Thoracic aorta (tissue), 2 donors: ENCODE measurements at regions not wholly inside any gene's neighbourhood (a gene's known extent, or its start where the extent isn't known, plus 50 kb on each side); places are given as distances from the start of the nearest gene placed in this dataset.

Experiments used
- ATAC-seq: fragments of 150-250 bp; one replicate; pipeline ENCODE4 v1.8.0; 2017; ENCODE audit warnings: low read depth; ENCODE audit not compliant: insufficient number of reproducible peaks, low FRiP score
- DNase-seq: peaks from one replicate; pipeline ENCODE4 v3.0.0-alpha.2; 2020; ENCODE audit warnings: low spot score
- H3K27ac ChIP-seq, 2 donors: fragments of 200-600 bp; sonication (generic); 1 replicate in 1 of 2; 2 replicates in 1 of 2; pipeline ENCODE4 v1.5.1; 2016; ENCODE audit warnings: mild to moderate bottlenecking in 2 of 2, moderate library complexity in 2 of 2
- H3K27me3 ChIP-seq: fragments of 200-600 bp; sonication (generic); replicated peaks from 2 replicates; pipeline ENCODE4 v1.6.0; 2016; ENCODE audit warnings: mild to moderate bottlenecking; ENCODE audit not compliant: insufficient read depth
- H3K36me3 ChIP-seq: fragments of 200-600 bp; sonication (generic); one replicate; pipeline ENCODE4 v1.5.1; 2016
- H3K4me1 ChIP-seq, 2 donors: fragments of 200-600 bp; sonication (generic); 1 replicate in 1 of 2; 2 replicates in 1 of 2; pipeline versions ENCODE4 v1.5.1 to v1.6.0; 2016; ENCODE audit warnings: low read depth in 2 of 2, mild to moderate bottlenecking in 1 of 2; ENCODE audit not compliant: control insufficient read depth in 1 of 2
- H3K4me3 ChIP-seq: fragments of 200-600 bp; sonication (generic); 2 replicates; pipeline ENCODE4 v1.5.1; 2016; ENCODE audit warnings: mild to moderate bottlenecking
- H3K9me3 ChIP-seq: fragments of 200-600 bp; sonication (generic); 2 replicates; pipeline ENCODE4 v1.5.1; 2016
- TF ChIP-seq, protein P1 (sequence below): fragments of 200-600 bp; sonication (generic); IDR thresholded peaks from one replicate; pipeline ENCODE4 v1.5.1; 2019; ENCODE audit warnings: antibody characterized with exemption

DNA sequence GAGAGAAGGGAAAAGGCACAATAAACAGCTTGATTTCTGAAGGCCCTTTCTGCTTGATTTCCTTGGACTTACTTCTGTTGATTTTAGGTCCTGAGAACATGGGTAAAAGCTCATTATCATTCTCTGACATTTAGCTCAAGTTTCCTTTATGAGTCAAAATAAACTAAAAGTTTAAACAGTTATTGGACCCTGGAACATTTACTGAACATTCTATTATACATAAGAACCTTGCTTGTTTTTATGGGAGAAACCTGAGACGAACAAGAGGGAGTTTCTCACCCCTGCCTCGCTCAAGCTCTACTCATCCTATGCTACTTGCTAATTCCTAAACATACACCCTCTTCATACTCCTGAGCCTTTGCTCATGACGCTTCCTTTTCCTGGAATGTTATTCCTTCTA, 538.3 kb upstream of the PKN2 start:
- DNase-seq (no peak), ATAC-seq (no peak)
- no peaks in the 10 kb centered on the region for H3K4me1 ChIP-seq
- TF ChIP-seq, protein P1, sequence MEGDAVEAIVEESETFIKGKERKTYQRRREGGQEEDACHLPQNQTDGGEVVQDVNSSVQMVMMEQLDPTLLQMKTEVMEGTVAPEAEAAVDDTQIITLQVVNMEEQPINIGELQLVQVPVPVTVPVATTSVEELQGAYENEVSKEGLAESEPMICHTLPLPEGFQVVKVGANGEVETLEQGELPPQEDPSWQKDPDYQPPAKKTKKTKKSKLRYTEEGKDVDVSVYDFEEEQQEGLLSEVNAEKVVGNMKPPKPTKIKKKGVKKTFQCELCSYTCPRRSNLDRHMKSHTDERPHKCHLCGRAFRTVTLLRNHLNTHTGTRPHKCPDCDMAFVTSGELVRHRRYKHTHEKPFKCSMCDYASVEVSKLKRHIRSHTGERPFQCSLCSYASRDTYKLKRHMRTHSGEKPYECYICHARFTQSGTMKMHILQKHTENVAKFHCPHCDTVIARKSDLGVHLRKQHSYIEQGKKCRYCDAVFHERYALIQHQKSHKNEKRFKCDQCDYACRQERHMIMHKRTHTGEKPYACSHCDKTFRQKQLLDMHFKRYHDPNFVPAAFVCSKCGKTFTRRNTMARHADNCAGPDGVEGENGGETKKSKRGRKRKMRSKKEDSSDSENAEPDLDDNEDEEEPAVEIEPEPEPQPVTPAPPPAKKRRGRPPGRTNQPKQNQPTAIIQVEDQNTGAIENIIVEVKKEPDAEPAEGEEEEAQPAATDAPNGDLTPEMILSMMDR = no peak
- no peaks in the 10 kb centered on the region for H3K36me3 ChIP-seq
- H3K27me3 ChIP-seq = no peaks in the 10 kb centered on the region
- H3K4me3 ChIP-seq = no peak overlapping the region
- H3K9me3 ChIP-seq = no peaks in the 10 kb centered on the region
- no peak overlapping the region for H3K27ac ChIP-seq

GRCh38 chr1:88149686-88150085, 534.4 kb upstream of the PKN2 start:
- ATAC-seq = no peak
- no peaks in the 10 kb centered on the region for H3K27me3 ChIP-seq

DNA sequence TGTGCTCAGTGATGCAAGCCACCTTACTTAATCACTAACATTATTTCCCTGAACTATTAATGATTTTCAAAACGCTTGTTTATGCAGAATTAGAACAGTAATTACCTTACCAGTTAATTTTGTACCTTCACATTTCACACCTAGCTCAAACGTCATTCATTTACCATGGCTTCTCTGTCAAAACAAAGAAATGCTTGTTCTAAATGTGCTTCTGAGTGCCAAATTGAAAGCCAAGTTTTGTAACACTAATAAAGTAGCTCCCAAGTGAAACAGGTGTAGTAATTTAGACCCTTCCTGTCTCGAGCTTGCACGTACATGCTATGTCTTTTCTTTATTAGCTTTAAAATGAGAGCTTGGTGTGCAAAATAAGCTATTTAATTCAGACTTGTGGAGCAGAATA, 533.7 kb upstream of the PKN2 start:
- no peak for ATAC-seq
- no peaks in the 10 kb centered on the region for H3K36me3 ChIP-seq
- no peak overlapping the region for H3K27ac ChIP-seq
- no peak for DNase-seq
- H3K27me3 ChIP-seq = no peaks in the 10 kb centered on the region
- H3K4me1 ChIP-seq = no peaks in the 10 kb centered on the region
- TF ChIP-seq, protein P1 = no peak
- H3K4me3 ChIP-seq = no peak overlapping the region
- H3K9me3 ChIP-seq = no peaks in the 10 kb centered on the region

More at GRCh38 chr1:88149686-88150085, 534.4 kb upstream of the PKN2 start:
- TF ChIP-seq, protein P1 = no peak
- Histone ChIP-seq H3K4me3 (no peak overlapping the region), H3K27ac (no peak overlapping the region), H3K36me3 (no peaks in the 10 kb centered on the region), H3K4me1 (no peaks in the 10 kb centered on the region), H3K9me3 (no peaks in the 10 kb centered on the region)
- DNase-seq = no peak

- no peak for ATAC-seq
- TF ChIP-seq, protein P1 = no peak
- Histone ChIP-seq H3K27ac (no peak overlapping the region), H3K9me3 (no peaks in the 10 kb centered on the region), H3K27me3 (no peaks in the 10 kb centered on the region), H3K4me3 (no peak overlapping the region), H3K4me1 (no peaks in the 10 kb centered on the region), H3K36me3 (no peaks in the 10 kb centered on the region)
- no peak for DNase-seq
Measured at GRCh38 chr1:88163187-88163586, 520.9 kb upstream of the PKN2 start.

DNA sequence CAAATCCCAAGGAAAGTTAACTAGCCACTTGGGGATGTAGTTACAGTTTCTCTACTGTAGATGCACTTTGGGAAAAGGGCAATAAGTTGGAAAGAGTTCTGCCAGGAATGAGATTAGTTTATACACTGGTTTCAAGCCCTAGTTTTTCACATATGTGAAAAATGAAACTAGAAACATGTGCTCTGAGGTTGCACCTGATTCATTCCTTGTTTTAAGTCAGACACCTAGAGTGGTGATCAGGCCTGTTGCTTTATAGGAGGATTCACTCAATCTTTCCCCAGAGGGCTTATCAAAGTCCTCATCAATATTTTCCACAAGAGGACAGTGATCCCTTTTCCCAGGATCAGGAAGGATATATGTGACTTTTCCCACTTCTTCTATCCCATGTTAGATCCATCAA, 515.9 kb upstream of the PKN2 start:
- no peak for DNase-seq
- H3K27me3 ChIP-seq = no peaks in the 10 kb centered on the region
- TF ChIP-seq, protein P1 = no peak
- no peaks in the 10 kb centered on the region for H3K4me1 ChIP-seq
- no peak for ATAC-seq
- no peaks in the 10 kb centered on the region for H3K9me3 ChIP-seq
- no peak overlapping the region for H3K4me3 ChIP-seq
- H3K27ac ChIP-seq = no peak overlapping the region
- no peaks in the 10 kb centered on the region for H3K36me3 ChIP-seq
